Loucy (cell line): ENCODE measurements at regions not wholly inside any gene's neighbourhood (a gene's known extent, or its start where the extent isn't known, plus 50 kb on each side); places are given as distances from the start of the nearest gene placed in this dataset.

Experiments
- H2AFZ ChIP-seq: fragments of 200-600 bp; sonication (generic); 2 replicates; pipeline ENCODE4 v1.6.0; 2016; ENCODE audit warnings: antibody characterized with exemption, mild to moderate bottlenecking, low read length, moderate library complexity
- H3F3A ChIP-seq: fragments of 200-600 bp; 2 replicates; pipeline ENCODE4 v1.6.0; 2016; ENCODE audit warnings: antibody characterized with exemption, low read depth, mild to moderate bottlenecking
- H3K27me3 ChIP-seq: fragments of 200-600 bp; sonication (generic); 2 replicates; pipeline ENCODE4 v1.6.1; 2014; ENCODE audit warnings: low read length, mild to moderate bottlenecking; ENCODE audit not compliant: insufficient read depth, poor library complexity, severe bottlenecking
- H3K36me3 ChIP-seq: fragments of 200-600 bp; sonication (generic); 2 replicates; pipeline ENCODE4 v1.6.1; 2016; ENCODE audit warnings: low read length; ENCODE audit not compliant: insufficient read depth
- H3K4me1 ChIP-seq: fragments of 200-600 bp; sonication (generic); 2 replicates; pipeline ENCODE4 v1.5.1; 2014; ENCODE audit warnings: low read length, mild to moderate bottlenecking; ENCODE audit not compliant: insufficient read depth, poor library complexity, severe bottlenecking
- H3K4me2 ChIP-seq: fragments of 200-600 bp; sonication (generic); 2 replicates; pipeline ENCODE4 v1.6.0; 2014; ENCODE audit warnings: antibody characterized with exemption, low read length, low read depth, mild to moderate bottlenecking; ENCODE audit not compliant: poor library complexity, severe bottlenecking
- H3K4me3 ChIP-seq: fragments of 200-600 bp; sonication (generic); 2 replicates; pipeline ENCODE4 v1.5.1; 2014; ENCODE audit warnings: low read length, mild to moderate bottlenecking, mixed read lengths; ENCODE audit not compliant: poor library complexity, severe bottlenecking
- H3K79me2 ChIP-seq: fragments of 200-600 bp; sonication (generic); 2 replicates; pipeline ENCODE4 v1.6.1; 2014; ENCODE audit warnings: low read length; ENCODE audit not compliant: insufficient read depth
- H3K9ac ChIP-seq: fragments of 200-600 bp; sonication (generic); 2 replicates; pipeline ENCODE4 v1.6.0; 2014; ENCODE audit warnings: mild to moderate bottlenecking, low read depth, low read length, moderate library complexity; ENCODE audit not compliant: poor library complexity, severe bottlenecking
- H3K9me2 ChIP-seq: fragments of 200-600 bp; sonication (generic); replicated peaks from 2 replicates; pipeline ENCODE4 v1.6.1; 2016; ENCODE audit warnings: low read depth, low read length, mixed read lengths
- H3K9me3 ChIP-seq: fragments of 200-600 bp; sonication (generic); 2 replicates; pipeline ENCODE4 v1.6.1; 2014; ENCODE audit warnings: mild to moderate bottlenecking, antibody characterized with exemption, low read length, low read depth; ENCODE audit not compliant: insufficient read depth
- H4K20me1 ChIP-seq: fragments of 200-600 bp; sonication (generic); 2 replicates; pipeline ENCODE4 v1.6.0; 2014; ENCODE audit warnings: antibody characterized with exemption, low read length, mild to moderate bottlenecking; ENCODE audit not compliant: insufficient read depth, poor library complexity, severe bottlenecking
- CTCF ChIP-seq: fragments of 200-600 bp; sonication (generic); conservative IDR thresholded peaks from 2 replicates; pipeline ENCODE4 v1.5.1; 2014; ENCODE audit warnings: mild to moderate bottlenecking, antibody characterized with exemption, low read length
- EZH2phosphoT487 ChIP-seq: fragments of 200-600 bp; IDR thresholded peaks from 2 replicates; pipeline ENCODE4 v1.6.1; 2018; ENCODE audit warnings: antibody characterized with exemption, mild to moderate bottlenecking, moderate library complexity, borderline replicate concordance

- Histone ChIP-seq H3K4me1 (peaks cover 6% of the 10 kb centered on the region), H3K4me2 (peak overlapping the region; percentile 9), H4K20me1 (no peaks in the 10 kb centered on the region), H3K36me3 (no peaks in the 10 kb centered on the region), H3K4me3 (no peak overlapping the region), H3K9ac (no peak overlapping the region), H3F3A (no peaks in the 10 kb centered on the region), H3K9me2 (no peaks in the 10 kb centered on the region), H3K9me3 (no peaks in the 10 kb centered on the region), H3K27me3 (no peaks in the 10 kb centered on the region), H3K79me2 (no peaks in the 10 kb centered on the region), H2AFZ (no peak overlapping the region)
- TF ChIP-seq EZH2phosphoT487 (no peak), CTCF (no peak)
Observed at GRCh38 chr5:73312872-73313510, 135.6 kb downstream of the FOXD1 start.

DNA sequence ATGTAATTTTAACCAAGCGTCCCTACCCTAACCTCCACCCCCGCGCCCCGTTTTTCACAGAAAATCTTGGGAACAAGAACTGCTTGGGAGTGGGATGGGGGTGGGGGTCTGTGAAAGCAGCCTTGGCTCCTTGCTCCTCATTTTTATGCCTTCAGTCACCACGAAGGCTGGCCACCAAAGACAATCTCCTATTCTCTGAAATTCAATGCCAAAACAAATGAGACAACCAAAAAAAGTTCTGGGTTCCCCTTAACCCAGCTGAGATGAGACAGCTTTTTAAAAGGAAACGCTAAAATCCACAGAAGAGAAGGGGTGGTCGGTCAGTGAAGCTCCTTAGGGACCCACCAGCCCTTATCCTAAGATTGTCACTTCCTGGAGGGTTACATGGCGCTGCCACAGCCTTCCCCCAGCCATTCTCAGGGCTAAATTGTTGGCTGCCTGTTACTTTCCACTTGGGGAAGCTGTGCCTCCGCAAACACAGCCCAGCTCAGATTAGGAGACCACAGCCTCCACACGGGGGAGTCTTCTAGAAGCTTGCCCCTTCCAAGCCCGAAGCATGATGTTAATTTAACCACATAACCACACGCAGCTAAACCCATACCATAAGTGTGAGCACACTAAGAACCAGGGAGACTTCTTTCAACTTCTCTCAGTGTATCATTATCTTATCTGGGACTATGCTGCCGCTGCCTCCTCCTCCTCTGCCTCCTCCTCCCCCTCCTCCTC is 136.3 kb downstream of the FOXD1 start:
- H3K4me3 ChIP-seq, result no peak overlapping the region
- H3K27me3 ChIP-seq, result no peaks in the 10 kb centered on the region
- no peaks in the 10 kb centered on the region for H3K9me3 ChIP-seq
- no peaks in the 10 kb centered on the region for H3K79me2 ChIP-seq
- peaks cover 6% of the 10 kb centered on the region for H3K4me1 ChIP-seq
- H3F3A ChIP-seq, result no peaks in the 10 kb centered on the region
- peak overlapping the region; percentile 9 for H3K4me2 ChIP-seq
- no peaks in the 10 kb centered on the region for H3K9me2 ChIP-seq
- no peak overlapping the region for H3K9ac ChIP-seq
- H4K20me1 ChIP-seq, result no peaks in the 10 kb centered on the region
- TF ChIP-seq EZH2phosphoT487, result no peak
- TF ChIP-seq CTCF, result peak; percentile 58
- H3K36me3 ChIP-seq, result no peaks in the 10 kb centered on the region
- no peak overlapping the region for H2AFZ ChIP-seq

GRCh38 chr5:73311291-73312110 is 137.1 kb downstream of the FOXD1 start:
- Histone ChIP-seq H3K79me2 (no peaks in the 10 kb centered on the region), H4K20me1 (no peaks in the 10 kb centered on the region), H3K4me1 (peaks cover 6% of the 10 kb centered on the region), H3K4me3 (no peak overlapping the region), H2AFZ (no peak overlapping the region), H3K9me3 (no peaks in the 10 kb centered on the region), H3K4me2 (no peak overlapping the region), H3K9ac (no peak overlapping the region), H3K27me3 (no peaks in the 10 kb centered on the region), H3K36me3 (no peaks in the 10 kb centered on the region), H3K9me2 (no peaks in the 10 kb centered on the region), H3F3A (no peaks in the 10 kb centered on the region)
- no peak for TF ChIP-seq CTCF
- TF ChIP-seq EZH2phosphoT487, result no peak
